ENCODE measurements at regions not wholly inside any gene's neighbourhood (a gene's known extent, or its start where the extent isn't known, plus 50 kb on each side); places are given as distances from the start of the nearest gene placed in this dataset.

DNA sequence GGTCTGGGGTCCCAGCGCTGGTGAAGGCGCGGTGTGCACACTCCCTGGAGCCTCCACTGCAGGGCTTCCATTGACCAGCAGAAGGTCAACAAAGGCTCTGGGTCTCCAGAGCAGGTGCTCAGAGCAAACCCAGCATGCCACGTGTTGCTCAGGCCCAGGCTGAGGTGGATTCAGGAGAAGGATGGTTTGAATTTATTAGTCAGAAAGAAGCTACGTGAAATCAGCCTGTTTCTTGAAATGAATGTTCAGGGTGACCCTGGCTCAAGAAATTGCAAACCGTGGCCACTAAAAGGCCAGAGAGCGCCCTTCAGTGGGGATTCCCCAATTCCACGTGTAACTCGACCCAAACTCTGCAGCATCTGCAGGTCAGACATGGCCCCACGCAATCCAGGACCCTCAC lies 82.7 kb upstream of the PFKP start:
- DNase-seq (no peak), ATAC-seq (ENCODE audit: poor library complexity) (no peak)
- intact Hi-C loops (cut with DNase I) = no loop called here

GRCh38 chr10:2982146-2982545 lies 85.2 kb upstream of the PFKP start:
- intact Hi-C loops (cut with DNase I) = no loop called here
- DNase-seq (no peak), ATAC-seq (ENCODE audit: poor library complexity) (no peak)

DNA sequence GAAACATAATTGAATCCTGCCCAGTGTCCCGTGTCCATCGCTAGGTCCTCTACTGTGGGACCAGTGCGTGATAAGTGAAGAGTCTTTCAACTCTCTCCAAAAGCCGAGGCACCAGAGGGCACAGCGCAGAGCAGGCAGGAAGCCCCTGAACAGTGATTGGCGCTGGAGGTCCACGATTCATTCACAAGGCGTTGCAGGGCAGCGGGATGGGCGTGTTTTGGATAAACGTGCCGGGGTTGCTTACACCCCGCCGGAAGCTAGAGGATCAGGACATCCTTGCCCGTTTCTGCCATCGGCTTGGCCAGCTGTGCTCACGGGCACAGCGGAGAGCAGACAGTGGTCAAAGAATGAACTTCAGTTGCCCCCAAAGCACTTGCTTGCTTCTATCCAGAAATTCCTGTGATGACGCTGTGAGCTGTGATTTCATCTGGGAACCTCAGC lies 86.0 kb upstream of the PFKP start:
- intact Hi-C loops (cut with DNase I) = no loop called here
- ATAC-seq (ENCODE audit: poor library complexity) (no peak), DNase-seq (no peak)

- ATAC-seq (ENCODE audit: poor library complexity) (no peak), DNase-seq (no peak)
- intact Hi-C loops (cut with DNase I) = no loop called here
Observed at GRCh38 chr10:2980791-2981360, 86.5 kb upstream of the PFKP start.

GRCh38 chr10:2980116-2980515 lies 87.2 kb upstream of the PFKP start:
- intact Hi-C loops (cut with DNase I) = no loop called here
- no peak for DNase-seq
- no peak for ATAC-seq (ENCODE audit: poor library complexity)

- ATAC-seq (ENCODE audit: poor library complexity) = peak; percentile 36
- intact Hi-C loops (cut with DNase I) = no loop called here
- no peak for DNase-seq
Observed at GRCh38 chr10:2979306-2979705, 88.0 kb upstream of the PFKP start.

GRCh38 chr10:2978574-2979273 lies 88.6 kb upstream of the PFKP start:
- ATAC-seq (ENCODE audit: poor library complexity) = no peak
- intact Hi-C loops (cut with DNase I) = no loop called here
- no peak for DNase-seq

DNA sequence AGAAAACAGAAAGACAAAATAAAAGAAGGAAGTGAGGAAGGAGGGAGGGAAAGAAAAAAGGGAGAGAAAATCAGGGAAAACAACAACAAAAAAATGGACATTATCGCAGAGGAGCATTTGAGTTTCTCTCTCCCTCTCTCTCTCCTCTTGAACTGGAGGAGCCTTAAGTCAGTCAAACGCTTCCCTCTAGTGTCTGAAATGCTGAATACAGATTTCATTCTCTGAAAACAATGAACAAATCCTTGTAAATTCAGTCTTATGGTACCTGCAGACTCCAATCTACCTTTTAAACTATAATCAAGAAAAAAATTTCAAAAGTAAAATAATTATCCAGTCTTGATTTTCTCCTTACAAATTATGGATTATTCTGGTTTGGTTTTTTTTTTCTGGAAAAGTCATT lies 89.2 kb upstream of the PFKP start:
- DNase-seq (no peak), ATAC-seq (ENCODE audit: poor library complexity) (no peak)
- intact Hi-C loops (cut with DNase I) = no loop called here

DNA sequence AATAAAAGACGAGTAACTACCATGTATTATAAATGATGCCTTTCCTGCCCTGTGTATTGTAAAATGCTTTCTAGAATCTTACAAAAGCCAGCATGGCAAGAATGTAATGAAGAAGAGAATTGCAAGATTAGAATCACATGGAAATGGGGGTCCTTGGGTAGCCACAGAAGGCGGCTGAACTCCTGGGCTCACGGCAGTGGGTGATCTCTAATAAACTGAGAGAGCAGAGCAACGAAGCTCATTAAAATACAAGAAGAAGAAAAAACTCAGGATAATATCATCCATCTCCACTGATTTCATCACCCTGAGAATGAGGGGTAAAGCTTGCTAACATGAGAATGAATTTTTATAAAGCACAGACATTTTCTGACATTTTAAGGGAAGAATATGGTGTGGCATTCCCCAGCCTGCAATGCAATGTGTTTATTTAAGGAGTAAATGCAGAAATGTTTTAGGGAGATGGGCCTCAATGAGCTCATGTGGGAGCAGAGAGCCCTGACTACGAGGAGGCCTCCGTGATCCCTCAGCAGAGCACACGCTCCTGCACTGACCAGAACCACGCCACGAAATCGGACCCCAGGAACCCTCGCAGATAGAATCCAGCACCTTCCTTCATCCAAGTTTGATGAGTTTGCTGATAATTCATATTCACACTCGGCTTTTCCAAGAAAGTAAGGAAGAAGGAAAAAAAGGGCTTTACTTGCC lies 92.7 kb upstream of the PFKP start:
- intact Hi-C loops (cut with DNase I) = no loop called here
- DNase-seq = no peak
- ATAC-seq (ENCODE audit: poor library complexity) = no peak

DNA sequence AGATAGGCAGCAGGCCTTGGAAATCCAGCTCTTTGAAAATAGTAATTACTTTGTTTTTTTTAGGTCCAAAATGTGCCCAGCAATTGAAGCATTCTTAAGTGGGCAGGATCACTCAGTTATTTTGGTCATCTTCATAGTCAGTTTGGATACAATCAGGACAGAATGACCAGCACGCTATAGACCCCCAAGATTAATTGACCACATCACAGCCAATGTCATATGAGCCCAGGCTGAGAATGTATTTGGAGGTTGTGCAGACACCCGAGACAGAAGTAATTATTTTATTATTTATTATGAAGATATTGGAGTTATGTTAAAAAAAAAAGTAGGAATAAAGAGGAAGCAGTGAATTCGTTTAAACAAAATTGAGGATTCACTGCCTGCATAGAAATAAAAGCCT lies 93.3 kb upstream of the PFKP start:
- intact Hi-C loops (cut with DNase I) = no loop called here
- DNase-seq (no peak), ATAC-seq (ENCODE audit: poor library complexity) (no peak)

DNA sequence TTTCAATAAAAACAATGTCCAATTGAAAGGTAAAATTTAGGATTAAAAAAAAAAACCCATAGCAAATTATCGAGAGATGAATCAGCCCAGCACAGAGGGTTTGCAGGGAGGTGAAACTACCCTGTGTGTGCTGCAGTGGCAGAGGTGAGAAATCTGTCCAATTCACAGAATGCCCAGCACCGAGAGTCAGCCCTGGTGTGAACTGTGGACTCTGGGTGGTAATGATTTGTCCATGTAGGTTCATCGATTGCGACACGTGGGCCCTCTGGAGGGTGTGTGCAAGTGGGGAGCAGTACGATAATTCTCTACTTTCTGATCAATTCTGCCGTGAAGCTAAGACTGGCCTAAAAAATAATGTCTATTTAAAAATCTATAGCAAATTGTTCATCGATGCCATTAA lies 94.5 kb upstream of the PFKP start:
- intact Hi-C loops (cut with DNase I) = no loop called here
- DNase-seq = no peak
- no peak for ATAC-seq (ENCODE audit: poor library complexity)

- no peak for ATAC-seq (ENCODE audit: poor library complexity)
- intact Hi-C loops (cut with DNase I) = no loop called here
- no peak for DNase-seq
Observed at GRCh38 chr10:2972216-2972615, 95.1 kb upstream of the PFKP start.

GRCh38 chr10:2970190-2970823 lies 97.0 kb upstream of the PFKP start:
- intact Hi-C loops (cut with DNase I) = no loop called here
- DNase-seq = no peak
- no peak for ATAC-seq (ENCODE audit: poor library complexity)

- intact Hi-C loops (cut with DNase I) = no loop called here
- ATAC-seq (ENCODE audit: poor library complexity) = no peak
- no peak for DNase-seq
Observed at GRCh38 chr10:2968401-2969058, 98.8 kb upstream of the PFKP start.

DNA sequence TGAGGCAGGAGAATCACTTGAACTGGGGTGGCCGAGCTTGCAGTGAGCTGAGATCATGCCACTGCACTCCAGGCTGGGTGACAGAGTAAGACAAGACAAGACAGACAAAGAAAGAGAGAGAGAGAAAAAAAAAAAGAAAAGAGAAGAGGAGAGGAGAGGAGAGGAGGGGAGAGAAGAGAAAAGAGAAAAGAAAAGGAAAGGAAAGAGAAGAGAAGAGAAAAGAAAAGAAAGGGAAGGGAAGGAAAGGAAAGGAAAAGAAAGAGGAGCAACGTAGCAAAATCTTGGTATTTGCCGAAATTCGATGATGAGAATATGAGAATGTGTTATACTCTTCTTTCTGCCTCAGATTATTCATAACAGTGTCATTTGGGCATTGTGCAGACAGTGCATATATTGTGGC lies 101.2 kb upstream of the PFKP start:
- ATAC-seq (ENCODE audit: poor library complexity) (no peak), DNase-seq (no peak)
- intact Hi-C loops (cut with DNase I) = no loop called here

DNA sequence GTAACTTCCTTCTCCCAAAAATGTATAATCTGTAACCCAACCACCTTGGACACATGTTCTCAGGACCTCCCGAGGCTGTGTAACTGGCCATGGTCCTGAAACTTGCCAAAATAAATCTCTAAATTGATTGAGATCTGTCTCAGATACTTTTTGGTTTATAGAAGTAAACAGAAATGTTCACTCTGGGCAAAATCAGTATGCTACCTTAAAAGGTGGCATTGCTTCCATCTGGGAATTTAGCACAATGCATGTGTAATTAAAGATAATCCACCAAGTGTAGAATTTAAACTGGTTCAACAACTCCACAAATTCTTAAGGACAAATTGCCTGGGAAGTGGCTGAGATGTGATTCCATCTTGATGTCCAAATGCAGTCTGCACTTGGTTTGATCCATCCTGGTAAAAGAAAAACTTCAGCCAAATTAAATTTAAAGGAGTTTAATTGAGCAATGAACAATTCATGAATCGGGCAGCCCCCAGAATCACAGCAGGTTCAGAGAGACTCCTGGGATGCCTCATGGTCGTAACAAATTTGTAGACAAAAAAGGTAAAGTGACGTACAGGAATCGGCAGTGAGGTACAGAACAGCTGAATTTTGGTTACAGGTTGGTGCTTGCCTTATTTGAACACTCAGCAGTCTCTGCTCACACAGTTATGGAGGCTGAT lies 102.6 kb upstream of the PFKP start:
- no peak for ATAC-seq (ENCODE audit: poor library complexity)
- intact Hi-C loops (cut with DNase I) = no loop called here
- no peak for DNase-seq

DNA sequence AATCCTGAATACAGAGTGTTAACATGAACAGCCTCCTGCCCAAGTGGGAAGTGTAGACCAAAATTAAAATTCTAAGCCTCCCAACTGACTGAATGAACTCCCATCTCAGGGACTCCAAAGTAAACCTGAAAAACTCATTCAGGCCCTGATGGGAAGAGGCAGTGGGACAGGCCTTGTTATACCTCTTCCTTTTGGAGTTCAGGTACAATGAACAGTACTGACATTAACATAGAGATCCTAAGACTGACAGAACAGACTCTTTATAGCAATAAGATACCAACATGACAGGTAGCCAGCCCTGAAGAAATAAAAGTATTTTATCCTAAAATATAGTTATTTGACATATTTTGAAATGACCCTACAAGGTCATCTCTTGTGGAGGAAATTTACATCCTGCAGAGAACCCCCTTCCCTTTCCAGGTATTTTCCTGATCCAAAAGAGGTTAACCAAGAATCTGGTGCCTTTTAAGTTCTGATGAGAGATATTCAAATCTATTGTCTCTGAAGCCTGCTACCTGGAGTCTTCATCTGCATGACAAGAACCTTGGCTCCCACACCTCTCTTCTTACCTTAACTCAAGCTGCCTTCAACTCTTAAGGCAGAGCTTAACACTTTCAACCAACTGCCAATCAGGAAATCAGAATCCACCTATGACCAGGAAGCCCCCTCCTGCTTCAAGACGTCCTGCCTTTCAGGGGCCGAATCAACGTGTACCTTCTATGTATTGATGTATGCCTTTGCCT lies 103.3 kb upstream of the PFKP start:
- intact Hi-C loops (cut with DNase I) = no loop called here
- DNase-seq = no peak
- ATAC-seq (ENCODE audit: poor library complexity) = no peak

- no peak for DNase-seq
- ATAC-seq (ENCODE audit: poor library complexity) = no peak
- intact Hi-C loops (cut with DNase I) = no loop called here
Observed at GRCh38 chr10:2962194-2962593, 105.2 kb upstream of the PFKP start.
